Fibroblast of villous mesenchyme (primary cell): ENCODE measurements at regions not wholly inside any gene's neighbourhood (a gene's known extent, or its start where the extent isn't known, plus 50 kb on each side); places are given as distances from the start of the nearest gene placed in this dataset.

Source experiments
- DNase-seq: peaks from one replicate; pipeline ENCODE4 v3.0.0-alpha.2; 2010; ENCODE audit warnings: low read depth
- H3K4me3 ChIP-seq: 2 replicates; pipeline ENCODE4 v1.5.1; 2011; ENCODE audit warnings: low read depth, mild to moderate bottlenecking, low read length
- TF ChIP-seq, protein P1 (sequence below): IDR thresholded peaks from 2 replicates; pipeline ENCODE4 v1.5.1; 2012; ENCODE audit warnings: low read depth, mild to moderate bottlenecking, low read length; ENCODE audit not compliant: insufficient read depth

DNA sequence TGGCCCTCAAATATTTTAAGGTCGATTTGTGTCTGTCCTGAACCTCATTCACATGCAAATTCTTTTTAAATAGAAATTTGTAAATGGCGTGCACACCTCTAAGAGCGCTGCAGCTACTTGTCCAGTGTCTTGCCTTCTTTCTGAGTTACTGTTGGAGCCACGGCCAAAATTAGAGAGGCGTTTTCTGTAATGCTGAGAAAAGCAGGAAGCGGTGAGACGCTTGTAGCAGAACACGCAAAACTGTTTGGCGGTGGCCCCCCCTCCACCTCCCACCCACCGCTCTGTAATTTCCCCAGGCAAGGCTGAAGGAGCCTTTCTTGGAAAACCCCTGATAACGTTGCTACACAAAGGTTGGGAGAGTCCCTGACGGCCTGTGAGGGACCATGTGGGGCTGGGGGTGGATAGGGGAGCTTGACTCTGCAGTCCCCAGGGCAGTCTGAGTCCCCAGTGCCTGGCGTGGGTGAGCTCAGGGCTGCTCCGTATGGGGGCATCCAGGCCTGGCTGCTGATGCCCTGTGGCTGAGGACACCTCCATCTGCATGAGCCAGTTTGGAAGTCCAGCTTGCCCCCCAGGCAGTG, 96.5 kb downstream of the GADD45G start:
- DNase-seq: no peak
- H3K4me3 ChIP-seq: no peak overlapping the region
- TF ChIP-seq, protein P1, sequence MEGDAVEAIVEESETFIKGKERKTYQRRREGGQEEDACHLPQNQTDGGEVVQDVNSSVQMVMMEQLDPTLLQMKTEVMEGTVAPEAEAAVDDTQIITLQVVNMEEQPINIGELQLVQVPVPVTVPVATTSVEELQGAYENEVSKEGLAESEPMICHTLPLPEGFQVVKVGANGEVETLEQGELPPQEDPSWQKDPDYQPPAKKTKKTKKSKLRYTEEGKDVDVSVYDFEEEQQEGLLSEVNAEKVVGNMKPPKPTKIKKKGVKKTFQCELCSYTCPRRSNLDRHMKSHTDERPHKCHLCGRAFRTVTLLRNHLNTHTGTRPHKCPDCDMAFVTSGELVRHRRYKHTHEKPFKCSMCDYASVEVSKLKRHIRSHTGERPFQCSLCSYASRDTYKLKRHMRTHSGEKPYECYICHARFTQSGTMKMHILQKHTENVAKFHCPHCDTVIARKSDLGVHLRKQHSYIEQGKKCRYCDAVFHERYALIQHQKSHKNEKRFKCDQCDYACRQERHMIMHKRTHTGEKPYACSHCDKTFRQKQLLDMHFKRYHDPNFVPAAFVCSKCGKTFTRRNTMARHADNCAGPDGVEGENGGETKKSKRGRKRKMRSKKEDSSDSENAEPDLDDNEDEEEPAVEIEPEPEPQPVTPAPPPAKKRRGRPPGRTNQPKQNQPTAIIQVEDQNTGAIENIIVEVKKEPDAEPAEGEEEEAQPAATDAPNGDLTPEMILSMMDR: no peak

DNA sequence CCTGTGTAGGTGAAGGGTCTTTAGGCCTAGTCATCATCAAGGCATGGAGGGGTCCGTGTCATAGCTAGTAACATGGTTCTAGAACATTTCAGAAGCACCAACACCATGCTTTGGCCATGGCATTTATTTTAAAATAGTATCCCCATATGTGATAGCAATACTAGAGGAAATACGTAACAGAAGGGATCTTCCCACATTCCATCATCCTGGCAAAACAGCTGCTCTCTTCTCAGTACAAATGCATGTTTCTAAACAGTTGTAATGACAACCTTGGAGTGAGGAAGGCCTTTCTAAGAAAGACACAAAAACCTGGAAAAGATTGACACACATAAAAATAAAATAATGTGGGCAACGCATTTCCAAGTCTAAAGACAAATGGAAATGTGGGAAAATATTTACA, 97.6 kb downstream of the GADD45G start:
- no peak overlapping the region for H3K4me3 ChIP-seq
- peak; percentile 36 for DNase-seq

DNA sequence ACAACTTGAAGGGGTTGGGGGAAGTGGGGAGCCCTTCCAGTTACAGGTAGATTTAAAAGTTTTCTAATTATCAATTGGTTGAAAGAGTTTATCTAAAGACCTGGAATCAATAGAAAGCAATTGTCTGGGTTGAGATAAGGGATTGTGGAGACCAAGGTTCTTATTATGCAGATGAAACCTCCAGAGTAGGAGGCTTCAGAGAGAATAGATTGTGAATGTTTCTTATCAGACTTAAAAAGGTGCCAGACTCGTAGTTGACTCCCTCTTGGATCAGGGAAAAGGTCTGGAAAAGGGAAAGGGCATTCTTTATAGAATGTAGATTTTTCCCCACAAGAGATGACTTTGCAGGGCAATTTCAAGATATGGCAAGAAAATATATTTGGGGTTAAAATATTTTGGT, 100.8 kb downstream of the GADD45G start:
- DNase-seq: no peak
- no peak overlapping the region for H3K4me3 ChIP-seq
- TF ChIP-seq, protein P1: no peak

More for the DNA sequence above, 97.6 kb downstream of the GADD45G start:
- TF ChIP-seq, protein P1: no peak

DNA sequence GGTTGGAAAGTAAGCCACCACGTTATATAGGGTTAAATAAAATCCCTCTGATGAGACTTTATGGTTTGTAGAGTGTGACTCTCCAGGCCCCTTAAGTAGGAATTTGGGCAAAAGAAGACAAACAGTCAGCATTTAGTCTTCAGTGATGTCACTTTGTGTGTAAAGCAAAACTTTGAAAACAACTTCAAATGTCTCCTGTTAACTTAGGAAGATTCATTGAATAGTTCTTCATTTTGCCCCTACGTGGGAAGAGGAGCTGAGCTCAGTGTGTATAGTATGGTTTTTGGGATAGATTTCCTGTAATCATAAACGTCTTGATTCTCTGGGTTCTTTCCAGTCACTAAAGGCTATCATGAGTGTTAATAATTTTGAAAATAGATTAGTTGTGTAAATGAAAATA, 101.3 kb downstream of the GADD45G start:
- TF ChIP-seq, protein P1: no peak
- DNase-seq: no peak
- H3K4me3 ChIP-seq: no peak overlapping the region

DNA sequence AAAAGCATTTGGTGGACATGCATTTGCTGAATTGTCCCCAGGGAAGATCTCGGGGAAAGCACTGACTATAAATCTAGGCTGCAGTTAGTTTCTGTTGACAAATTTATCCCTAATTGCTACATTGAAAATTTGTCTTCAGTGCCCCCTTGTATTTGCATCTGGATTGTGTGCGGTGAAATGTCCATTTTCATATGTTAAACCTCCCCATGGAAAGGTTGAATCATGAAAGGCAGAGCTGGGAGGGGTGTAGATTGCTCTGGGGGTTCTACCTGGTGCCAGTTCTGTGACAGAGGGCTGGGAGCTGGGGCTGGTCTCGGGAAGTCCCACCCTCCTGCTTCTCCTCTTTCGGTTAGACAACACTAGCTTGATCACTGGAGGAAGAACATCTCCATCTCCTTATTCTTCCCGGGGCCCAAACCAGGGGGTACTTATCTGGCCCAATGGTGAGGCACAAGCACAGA, 101.9 kb downstream of the GADD45G start:
- no peak for DNase-seq
- no peak overlapping the region for H3K4me3 ChIP-seq
- TF ChIP-seq, protein P1: no peak

DNA sequence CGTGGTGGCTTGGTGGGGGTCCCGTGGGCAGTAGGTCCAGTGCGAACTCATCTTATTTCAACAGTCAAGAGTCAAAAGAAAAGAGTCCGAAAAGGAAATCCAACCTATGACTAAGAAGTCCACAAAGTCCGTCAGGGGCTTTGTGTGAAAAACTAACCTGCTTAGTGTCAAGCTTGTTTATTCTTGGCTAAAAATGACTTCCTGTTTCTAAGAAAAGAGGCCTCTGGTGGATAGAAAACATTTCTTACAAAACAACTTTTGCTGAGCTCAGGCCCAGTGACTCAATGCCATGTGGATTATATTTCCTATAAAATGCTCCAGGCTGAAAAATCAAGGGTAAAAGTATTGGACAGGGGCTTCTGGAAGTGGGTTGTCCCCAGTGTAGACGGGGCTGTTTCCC, 105.9 kb downstream of the GADD45G start:
- TF ChIP-seq, protein P1: no peak
- H3K4me3 ChIP-seq: no peak overlapping the region
- peak; percentile 95 for DNase-seq

DNA sequence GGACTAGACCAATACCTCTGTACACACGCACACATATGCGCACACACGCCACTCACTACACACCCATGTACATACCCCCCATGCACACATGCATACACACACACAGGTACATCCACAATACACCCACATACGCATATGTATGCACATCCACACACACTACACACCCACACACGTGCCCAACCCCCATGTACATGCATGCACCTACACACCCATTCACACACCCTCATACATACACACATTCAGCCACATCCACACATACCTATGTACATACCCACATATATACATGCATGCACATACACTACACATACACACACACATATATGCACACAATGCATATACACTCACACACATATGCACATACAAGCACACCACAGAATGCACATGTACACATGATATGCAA, 107.1 kb downstream of the GADD45G start:
- DNase-seq: no peak
- H3K4me3 ChIP-seq: no peak overlapping the region
- TF ChIP-seq, protein P1: no peak
